Mesenchymal stem cell (in vitro differentiated cells and primary cell): ENCODE measurements at regions not wholly inside any gene's neighbourhood (a gene's known extent, or its start where the extent isn't known, plus 50 kb on each side); places are given as distances from the start of the nearest gene placed in this dataset.
"Not testable (repeated sequence)": the region's sequence is repeated elsewhere in the genome, so short reads cannot be mapped to it uniquely, and the experiment has no call there.

Experiments used
- DNase-seq: peaks from one replicate; pipeline ENCODE4 v3.0.0-alpha.2; 2013
- H2AFZ ChIP-seq: one replicate; pipeline ENCODE4 v1.6.1; 2013; ENCODE audit warnings: low read depth, mild to moderate bottlenecking, control low read depth, inconsistent platforms, low read length, moderate library complexity
- H2AK5ac ChIP-seq: 2 replicates; pipeline ENCODE4 v1.6.1; 2013; ENCODE audit warnings: low read length, moderate library complexity, mild to moderate bottlenecking, inconsistent platforms; ENCODE audit not compliant: severe bottlenecking
- H2BK120ac ChIP-seq: one replicate; pipeline ENCODE4 v1.6.1; 2013; ENCODE audit warnings: low read depth, mild to moderate bottlenecking, inconsistent platforms, low read length, moderate library complexity
- H2BK12ac ChIP-seq, 2 experiments: one replicate each; pipeline ENCODE4 v1.6.1; 2013; ENCODE audit warnings: inconsistent platforms in 2 of 2, low read length in 2 of 2, mild to moderate bottlenecking in 2 of 2, moderate library complexity in 2 of 2, control low read depth in 1 of 2
- H2BK15ac ChIP-seq: one replicate; pipeline ENCODE4 v1.6.1; 2013; ENCODE audit warnings: mild to moderate bottlenecking, low read depth, inconsistent platforms; ENCODE audit not compliant: poor library complexity, severe bottlenecking
- H2BK5ac ChIP-seq: 2 replicates; pipeline ENCODE4 v1.6.1; 2013; ENCODE audit warnings: low read depth, mild to moderate bottlenecking, low read length, control low read depth, inconsistent platforms; ENCODE audit not compliant: poor library complexity, severe bottlenecking
- H3K14ac ChIP-seq, 2 experiments: one replicate each; pipeline ENCODE4 v1.6.1; 2013; ENCODE audit warnings: inconsistent platforms in 2 of 2, low read length in 2 of 2, control low read depth in 1 of 2, mild to moderate bottlenecking in 1 of 2, moderate library complexity in 1 of 2
- H3K18ac ChIP-seq, 2 experiments: one replicate each; pipeline ENCODE4 v1.6.1; 2013; ENCODE audit warnings: inconsistent platforms in 2 of 2, low read length in 2 of 2, control low read depth in 1 of 2, low read depth in 1 of 2, mild to moderate bottlenecking in 1 of 2
- H3K23ac ChIP-seq, 2 experiments: one replicate each; pipeline ENCODE4 v1.6.1; 2013; ENCODE audit warnings: inconsistent platforms in 2 of 2, low read length in 2 of 2, mild to moderate bottlenecking in 2 of 2, moderate library complexity in 2 of 2, control low read depth in 1 of 2
- H3K27ac ChIP-seq: 2 replicates; pipeline ENCODE4 v1.5.1; 2013; ENCODE audit warnings: mild to moderate bottlenecking, moderate library complexity, low read length, control low read depth, inconsistent platforms; ENCODE audit not compliant: poor library complexity, severe bottlenecking
- H3K27me3 ChIP-seq, 2 experiments: 2 replicates each; pipeline versions ENCODE4 v1.6.1 to v1.7.0; 2013; ENCODE audit warnings: low read length in 2 of 2, mild to moderate bottlenecking in 2 of 2, moderate library complexity in 2 of 2, control low read depth in 1 of 2, inconsistent platforms in 1 of 2; ENCODE audit not compliant: control insufficient read depth in 1 of 2, insufficient read depth in 1 of 2
- H3K36me3 ChIP-seq, 2 experiments: 2 replicates each; pipeline versions ENCODE4 v1.6.1 to v1.7.0; 2013; ENCODE audit warnings: low read length in 2 of 2, control low read depth in 1 of 2, inconsistent platforms in 1 of 2, low read depth in 1 of 2, mild to moderate bottlenecking in 1 of 2; ENCODE audit not compliant: insufficient read depth in 2 of 2, control insufficient read depth in 1 of 2
- H3K4ac ChIP-seq, 2 experiments: one replicate each; pipeline ENCODE4 v1.6.1; 2013; ENCODE audit warnings: inconsistent platforms in 2 of 2, low read length in 2 of 2, mild to moderate bottlenecking in 2 of 2, moderate library complexity in 2 of 2, control low read depth in 1 of 2, low read depth in 1 of 2
- H3K4me1 ChIP-seq: 2 replicates; pipeline ENCODE4 v1.6.1; 2013; ENCODE audit warnings: low read depth, low read length, control low read depth; ENCODE audit not compliant: control insufficient read depth, insufficient read depth
- H3K4me2 ChIP-seq: 2 replicates; pipeline ENCODE4 v1.6.1; 2013; ENCODE audit warnings: low read length, mild to moderate bottlenecking, inconsistent platforms; ENCODE audit not compliant: poor library complexity, severe bottlenecking
- H3K4me3 ChIP-seq, 2 experiments: 2 replicates each; pipeline versions ENCODE4 v1.5.1 to v1.7.0; 2013; ENCODE audit warnings: low read length in 2 of 2, mild to moderate bottlenecking in 2 of 2, control low read depth in 1 of 2, low read depth in 1 of 2; ENCODE audit not compliant: insufficient read depth in 1 of 2
- H3K79me1 ChIP-seq: replicated peaks from 2 replicates; pipeline ENCODE4 v1.6.1; 2013; ENCODE audit warnings: mild to moderate bottlenecking, control low read depth, low read length, inconsistent platforms; ENCODE audit not compliant: poor library complexity, severe bottlenecking
- H3K9ac ChIP-seq: 2 replicates; pipeline ENCODE4 v1.7.0; 2013; ENCODE audit warnings: mild to moderate bottlenecking, low read length, moderate library complexity
- H3K9me3 ChIP-seq: 2 replicates; pipeline ENCODE4 v1.7.0; 2013; ENCODE audit warnings: mild to moderate bottlenecking, low read length; ENCODE audit not compliant: control insufficient read depth
- H4K8ac ChIP-seq: one replicate; pipeline ENCODE4 v1.6.1; 2013; ENCODE audit warnings: inconsistent platforms, mild to moderate bottlenecking, low read length, moderate library complexity
- H4K91ac ChIP-seq: one replicate; pipeline ENCODE4 v1.6.1; 2013; ENCODE audit warnings: mild to moderate bottlenecking, low read length, inconsistent platforms
- WGBS: methylation state at CpG from one replicate; pipeline ENCODE4 v1.1.7; 2013; ENCODE audit warnings: mixed read lengths; 5-methylcytosine and 5-hydroxymethylcytosine counted together

DNA sequence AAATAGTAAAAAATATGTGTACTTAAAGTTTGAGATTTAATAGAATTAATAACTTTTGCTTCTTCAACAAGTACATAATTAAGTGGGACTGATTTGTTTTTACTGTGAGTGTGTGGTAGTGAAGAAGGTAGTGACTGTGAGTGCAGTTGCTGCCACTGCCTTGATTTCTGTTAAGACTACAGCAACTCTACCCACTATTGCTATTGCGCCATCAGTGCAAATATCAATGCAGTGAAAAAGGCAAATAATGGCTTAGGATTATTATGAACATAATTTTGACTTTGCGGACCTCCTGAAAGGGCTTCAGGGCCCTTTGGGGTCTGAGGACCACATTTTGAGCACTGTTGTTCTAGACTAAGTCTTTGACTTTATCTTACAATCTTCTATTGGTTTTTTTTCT, 112.0 kb upstream of the PITX1 start:
- no peaks in the 10 kb centered on the region for H3K9me3 ChIP-seq
- no peak overlapping the region for H2BK12ac ChIP-seq
- H3K4me3 ChIP-seq = no peak overlapping the region
- no peak overlapping the region for H3K27ac ChIP-seq
- H3K4me1 ChIP-seq = no peaks in the 10 kb centered on the region
- no peak overlapping the region for H3K23ac ChIP-seq
- DNase-seq = no peak
- H2AK5ac ChIP-seq = no peak overlapping the region
- H2BK15ac ChIP-seq = no peak overlapping the region
- no peak overlapping the region for H4K91ac ChIP-seq
- no peak overlapping the region for H2BK120ac ChIP-seq
- H3K9ac ChIP-seq = no peak overlapping the region
- WGBS = 89% methylated on average over 2 of the region's 2 CpGs
- no peak overlapping the region for H4K8ac ChIP-seq
- no peak overlapping the region for H3K14ac ChIP-seq
- no peak overlapping the region for H3K18ac ChIP-seq
- no peak overlapping the region for H3K4ac ChIP-seq
- no peaks in the 10 kb centered on the region for H3K36me3 ChIP-seq
- peaks cover 2 to 4% of the 10 kb centered on the region in 2 experiments for H3K27me3 ChIP-seq
- no peak overlapping the region for H2AFZ ChIP-seq
- no peaks in the 10 kb centered on the region for H3K79me1 ChIP-seq
- no peak overlapping the region for H2BK5ac ChIP-seq
- H3K4me2 ChIP-seq = no peak overlapping the region

DNA sequence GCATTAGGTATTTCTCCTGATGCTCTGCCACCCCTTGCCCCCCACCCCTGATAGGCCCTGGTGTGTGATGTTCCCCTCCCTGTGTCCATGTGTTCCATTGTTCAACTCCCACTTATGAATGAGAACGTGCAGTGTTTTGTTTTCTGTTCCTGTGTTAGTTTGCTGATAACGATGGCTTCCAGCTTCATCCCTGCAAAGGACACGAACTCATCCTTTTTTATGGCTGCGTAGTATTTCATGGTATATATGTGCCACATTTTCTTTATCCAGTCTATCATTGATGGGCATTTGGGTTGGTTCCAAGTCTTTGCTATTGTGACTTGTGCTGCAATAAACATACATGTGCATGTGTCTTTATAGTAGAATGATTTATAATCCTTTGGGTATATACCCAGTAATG, 109.7 kb upstream of the PITX1 start:
- peaks cover 0 to 16% of the 10 kb centered on the region in 2 experiments for H3K27me3 ChIP-seq
- H3K27ac ChIP-seq, H3K4ac ChIP-seq, DNase-seq, H2BK12ac ChIP-seq, H3K14ac ChIP-seq, H2BK5ac ChIP-seq, H3K18ac ChIP-seq, H4K8ac ChIP-seq, H3K9me3 ChIP-seq, H4K91ac ChIP-seq, H3K23ac ChIP-seq, H3K4me2 ChIP-seq, H2AK5ac ChIP-seq, H2BK120ac ChIP-seq, H2BK15ac ChIP-seq, H3K4me1 ChIP-seq, H2AFZ ChIP-seq, H3K4me3 ChIP-seq, H3K36me3 ChIP-seq, H3K79me1 ChIP-seq, H3K9ac ChIP-seq: not testable (repeated sequence)
- 76% methylated on average over 4 of the region's 4 CpGs for WGBS

DNA sequence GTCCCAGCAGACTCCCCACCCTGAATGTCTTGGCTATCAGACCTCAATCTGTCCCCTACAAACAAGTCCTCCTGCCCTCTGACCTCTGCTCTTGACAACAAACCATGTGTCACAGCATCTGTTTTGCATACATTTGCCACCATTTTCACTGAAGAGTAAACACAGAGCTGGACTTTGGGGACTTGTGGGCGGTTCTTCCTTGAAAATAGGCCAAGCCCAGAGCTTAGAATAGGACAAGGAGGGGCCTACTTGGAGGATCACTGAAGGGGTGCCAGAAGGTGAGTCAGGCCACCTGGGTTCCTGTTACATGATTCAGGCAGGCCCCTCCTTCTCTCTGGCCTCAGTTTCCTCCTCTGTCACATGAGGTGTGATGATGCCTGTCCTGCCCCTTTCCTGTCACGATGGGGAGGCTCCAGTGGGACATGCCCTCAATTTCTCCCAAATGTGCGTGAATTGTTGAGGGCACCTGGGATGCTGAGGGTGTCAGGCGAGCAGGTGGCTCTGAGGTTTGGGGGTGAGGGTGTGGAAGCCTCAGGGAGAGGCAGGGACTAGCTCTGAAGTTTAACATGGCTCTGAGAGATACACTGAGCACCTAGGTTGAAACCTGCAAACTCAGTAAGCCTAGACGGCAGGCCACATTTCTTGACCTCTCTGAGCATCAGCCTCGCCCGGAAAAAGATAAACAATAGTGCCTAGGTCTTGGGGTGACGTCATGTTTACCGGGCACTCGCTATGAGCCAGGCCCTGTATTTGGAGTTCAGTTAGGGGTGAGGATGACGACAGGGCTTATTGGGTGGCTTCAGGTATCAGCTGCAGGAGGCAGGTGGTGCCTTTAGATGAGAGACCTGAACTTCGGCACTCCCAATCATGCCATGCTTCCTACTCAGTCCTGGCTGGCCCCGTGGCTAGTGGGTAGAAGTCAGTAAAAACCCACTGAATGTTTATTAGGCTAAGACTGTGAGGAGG, 107.6 kb upstream of the PITX1 start:
- peak overlapping the region; percentile 93 for H2BK120ac ChIP-seq
- no peak overlapping the region for H3K27ac ChIP-seq
- H3K79me1 ChIP-seq = no peaks in the 10 kb centered on the region
- peak overlapping the region; percentile 95 to 99 for H2BK12ac ChIP-seq
- peak overlapping the region; percentile 75 to 93 for H3K4ac ChIP-seq
- no peak overlapping the region for H2AK5ac ChIP-seq
- peak overlapping the region; percentile 60 for H2BK15ac ChIP-seq
- H3K9ac ChIP-seq = no peak overlapping the region
- no peak overlapping the region for H3K23ac ChIP-seq
- H3K18ac ChIP-seq = peak overlapping the region; percentile 74 to 92
- no peak overlapping the region for H2AFZ ChIP-seq
- peak overlapping the region; percentile 98 for H4K91ac ChIP-seq
- H3K36me3 ChIP-seq = no peaks in the 10 kb centered on the region
- peak overlapping the region; percentile 95 for H4K8ac ChIP-seq
- H3K4me2 ChIP-seq = no peak overlapping the region
- H3K27me3 ChIP-seq = peaks cover 0 to 33% of the 10 kb centered on the region in 2 experiments
- H3K9me3 ChIP-seq = no peaks in the 10 kb centered on the region
- H3K4me1 ChIP-seq = peaks cover 3% of the 10 kb centered on the region
- peak overlapping the region in 1 of 2 experiments; percentile 45 for H3K14ac ChIP-seq
- DNase-seq = peak; percentile 28
- H2BK5ac ChIP-seq = no peak overlapping the region
- H3K4me3 ChIP-seq = no peak overlapping the region
- WGBS = 91% methylated on average over 12 of the region's 13 CpGs

DNA sequence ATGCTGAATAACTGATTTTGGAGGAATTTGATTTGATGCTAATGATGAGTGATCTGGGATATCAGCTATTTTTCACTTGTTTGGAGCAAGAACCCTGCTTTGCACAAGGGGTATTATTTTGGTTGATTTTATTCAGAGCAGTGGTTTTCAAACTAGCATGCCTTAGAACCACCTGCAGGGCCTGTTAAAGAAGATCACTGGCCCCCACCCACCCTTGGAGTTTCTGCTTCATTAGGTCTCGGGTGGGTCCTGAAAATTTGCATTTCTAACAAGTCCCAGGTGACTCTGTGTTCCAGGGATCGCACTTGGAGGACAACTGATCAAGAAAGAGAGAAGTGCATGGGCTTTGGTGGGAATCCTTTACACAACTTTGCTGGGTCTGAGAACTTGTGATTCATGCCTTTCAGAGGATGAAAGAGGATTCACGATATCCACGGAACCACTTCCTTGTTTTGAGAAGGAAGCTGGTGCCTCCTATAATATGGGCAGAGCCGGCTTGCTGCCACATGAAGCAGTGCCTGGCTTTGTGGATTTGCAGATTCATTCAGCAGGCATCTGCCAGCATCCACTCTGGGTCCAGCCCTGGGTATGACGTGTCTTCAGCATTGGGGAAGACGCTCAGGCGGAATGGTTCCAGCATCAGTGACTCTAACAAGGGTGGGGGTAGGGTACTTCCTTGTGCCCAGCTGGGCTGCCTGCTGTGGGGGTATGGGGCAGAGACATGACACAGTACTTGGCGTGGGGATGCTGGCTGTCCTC, 106.6 kb upstream of the PITX1 start:
- Histone ChIP-seq H3K18ac (peak overlapping the region; percentile 74 to 92), H3K4me2 (no peak overlapping the region), H3K4me1 (peaks cover 3% of the 10 kb centered on the region), H2AK5ac (no peak overlapping the region), H3K27me3 (peaks cover 0 to 33% of the 10 kb centered on the region in 2 experiments), H3K27ac (no peak overlapping the region), H2BK5ac (no peak overlapping the region), H4K8ac (peak overlapping the region; percentile 95), H3K14ac (peak overlapping the region in 1 of 2 experiments; percentile 38), H3K23ac (peak overlapping the region in 1 of 2 experiments; percentile 28), H2AFZ (peak overlapping the region; percentile 21), H3K36me3 (no peaks in the 10 kb centered on the region), H4K91ac (peak overlapping the region; percentile 98), H3K4ac (peak overlapping the region; percentile 75 to 93), H3K4me3 (no peak overlapping the region), H3K9ac (no peak overlapping the region), H2BK120ac (peak overlapping the region; percentile 93), H2BK15ac (peak overlapping the region; percentile 40), H2BK12ac (peak overlapping the region; percentile 95 to 99), H3K9me3 (no peaks in the 10 kb centered on the region), H3K79me1 (no peaks in the 10 kb centered on the region)
- peak; percentile 71 for DNase-seq
- WGBS = 43% methylated on average over 9 of the region's 9 CpGs
